22Rv1 (cell line): ENCODE measurements at regions not wholly inside any gene's neighbourhood (a gene's known extent, or its start where the extent isn't known, plus 50 kb on each side); places are given as distances from the start of the nearest gene placed in this dataset.

Experiments used
- CTCF ChIP-seq: fragments of 450-650 bp; IDR thresholded peaks from 2 replicates; pipeline ENCODE4 v1.5.1; 2017; ENCODE audit warnings: mild to moderate bottlenecking
- ZFX ChIP-seq: fragments of 450-650 bp; IDR thresholded peaks from 2 replicates; pipeline ENCODE4 v1.6.1; 2017; ENCODE audit warnings: antibody characterized with exemption, borderline replicate concordance

- no peak for TF ChIP-seq CTCF
- no peak for TF ChIP-seq ZFX
Observed at GRCh38 chr5:61777292-61777691, 445.2 kb downstream of the ZSWIM6 start.
